ENCODE measurements at regions not wholly inside any gene's neighbourhood (a gene's known extent, or its start where the extent isn't known, plus 50 kb on each side); places are given as distances from the start of the nearest gene placed in this dataset.

DNA sequence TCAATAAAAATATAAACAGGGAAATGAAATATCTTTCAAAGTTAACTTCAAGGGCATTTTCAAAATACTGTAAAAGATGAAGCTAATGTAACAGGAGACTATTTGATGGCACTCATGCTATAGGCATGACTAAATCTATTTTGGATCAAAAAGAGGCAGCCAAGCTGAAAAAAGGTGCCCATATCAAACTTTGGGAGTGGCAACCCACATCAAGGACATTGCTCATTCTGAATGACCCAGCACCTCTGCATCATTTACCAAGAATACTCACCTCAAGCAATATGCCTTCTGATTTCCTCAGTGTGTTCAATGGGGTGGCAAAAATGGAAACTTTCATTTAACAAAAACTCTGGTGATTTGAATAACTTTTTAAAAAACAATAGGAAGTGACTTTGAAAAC is 853.3 kb downstream of the TLE1 start:
- DNase-seq = no peak
- H4K8ac ChIP-seq (replicated peaks; ENCODE audit: insufficient read length, low read depth, low read length) = no peak overlapping the region
- TF ChIP-seq, protein P1, sequence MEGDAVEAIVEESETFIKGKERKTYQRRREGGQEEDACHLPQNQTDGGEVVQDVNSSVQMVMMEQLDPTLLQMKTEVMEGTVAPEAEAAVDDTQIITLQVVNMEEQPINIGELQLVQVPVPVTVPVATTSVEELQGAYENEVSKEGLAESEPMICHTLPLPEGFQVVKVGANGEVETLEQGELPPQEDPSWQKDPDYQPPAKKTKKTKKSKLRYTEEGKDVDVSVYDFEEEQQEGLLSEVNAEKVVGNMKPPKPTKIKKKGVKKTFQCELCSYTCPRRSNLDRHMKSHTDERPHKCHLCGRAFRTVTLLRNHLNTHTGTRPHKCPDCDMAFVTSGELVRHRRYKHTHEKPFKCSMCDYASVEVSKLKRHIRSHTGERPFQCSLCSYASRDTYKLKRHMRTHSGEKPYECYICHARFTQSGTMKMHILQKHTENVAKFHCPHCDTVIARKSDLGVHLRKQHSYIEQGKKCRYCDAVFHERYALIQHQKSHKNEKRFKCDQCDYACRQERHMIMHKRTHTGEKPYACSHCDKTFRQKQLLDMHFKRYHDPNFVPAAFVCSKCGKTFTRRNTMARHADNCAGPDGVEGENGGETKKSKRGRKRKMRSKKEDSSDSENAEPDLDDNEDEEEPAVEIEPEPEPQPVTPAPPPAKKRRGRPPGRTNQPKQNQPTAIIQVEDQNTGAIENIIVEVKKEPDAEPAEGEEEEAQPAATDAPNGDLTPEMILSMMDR (conservative IDR thresholded peaks at IDR 0.05) = no peak
- no peak overlapping the region for H3K18ac ChIP-seq (ENCODE audit: insufficient read length, low read depth, low read length)
- H4K5ac ChIP-seq (ENCODE audit: insufficient read length, low read depth, low read length) = no peak overlapping the region
- H3K9me3 Mint-ChIP-seq = no peaks in the 10 kb centered on the region
- H2BK120ac ChIP-seq (ENCODE audit: low read depth, low read length, poor library complexity, severe bottlenecking) = no peak overlapping the region
- H3K14ac ChIP-seq (ENCODE audit: insufficient read depth, low read length) = no peak overlapping the region
- H3K4me1 ChIP-seq (ENCODE audit: insufficient read depth, low read length) = no peaks in the 10 kb centered on the region; the same call in 1 of the 2 replicates
- no peak overlapping the region for H2BK15ac ChIP-seq (ENCODE audit: low read depth, low read length)
- H3K79me1 ChIP-seq (ENCODE audit: insufficient read depth, low read depth, low read length, poor library complexity, severe bottlenecking) = no peaks in the 10 kb centered on the region
- H3K36me3 Mint-ChIP-seq (ENCODE audit: insufficient read depth in 1 of 3, low read depth in 3 of 3) = no peaks in the 10 kb centered on the region
- H3K4me1 Mint-ChIP-seq = peaks cover 7 to 8% of the 10 kb centered on the region in 2 experiments; a peak in 3 of 4 replicates
- no peak overlapping the region for H2BK12ac ChIP-seq (ENCODE audit: insufficient read length, low read depth, low read length)
- no peak overlapping the region for H2AFZ ChIP-seq (ENCODE audit: low read length)
- H4K91ac ChIP-seq (ENCODE audit: insufficient read length, low read depth, low read length) = no peak overlapping the region
- no peaks in the 10 kb centered on the region for H3K23me2 ChIP-seq (ENCODE audit: insufficient read length, low read depth, low read length, poor library complexity, severe bottlenecking)
- no peak overlapping the region for H3K27ac ChIP-seq (ENCODE audit: insufficient read length, low read depth, low read length)
- H3K9ac ChIP-seq (ENCODE audit: extremely low read depth, insufficient read length, low read length) = no peak overlapping the region
- H3K4me3 Mint-ChIP-seq = no peak overlapping the region
- H3K79me2 ChIP-seq (ENCODE audit: insufficient read depth, low read length) = no peaks in the 10 kb centered on the region
- no peaks in the 10 kb centered on the region for H3K9me3 ChIP-seq (ENCODE audit: control insufficient read depth, low read depth, low read length)
- no peak overlapping the region for H2BK20ac ChIP-seq (ENCODE audit: low read depth, low read length, poor library complexity, severe bottlenecking)
- H3T11ph ChIP-seq (ENCODE audit: low read length) = no peak overlapping the region
- no peak overlapping the region for H2BK5ac ChIP-seq (ENCODE audit: insufficient read length, low read length)
- no peaks in the 10 kb centered on the region for H4K20me1 ChIP-seq (ENCODE audit: control insufficient read depth, insufficient read depth, insufficient read length)
- H3K27me3 Mint-ChIP-seq (ENCODE audit: low read depth) = no peaks in the 10 kb centered on the region
- H3K27me3 ChIP-seq (ENCODE audit: insufficient read depth, low read length) = no peaks in the 10 kb centered on the region
- H3K56ac ChIP-seq (ENCODE audit: insufficient read length, low read depth, low read length) = no peak overlapping the region
- H3K4ac ChIP-seq (ENCODE audit: low read depth, low read length) = no peak overlapping the region
- H2AK5ac ChIP-seq (ENCODE audit: insufficient read length, low read length) = no peak overlapping the region
- H3K4me2 ChIP-seq (ENCODE audit: insufficient read depth, insufficient read length, low read length) = no peak overlapping the region
- no peak overlapping the region for H3K27ac Mint-ChIP-seq
- H3K23ac ChIP-seq (ENCODE audit: insufficient read length, low read depth, low read length) = no peak overlapping the region

Data from H9 (cell line).